ENCODE measurements at regions not wholly inside any gene's neighbourhood (a gene's known extent, or its start where the extent isn't known, plus 50 kb on each side); places are given as distances from the start of the nearest gene placed in this dataset.
A peak's percentile ranks its signal among the peaks of the same experiment; 100 is the strongest.

DNA sequence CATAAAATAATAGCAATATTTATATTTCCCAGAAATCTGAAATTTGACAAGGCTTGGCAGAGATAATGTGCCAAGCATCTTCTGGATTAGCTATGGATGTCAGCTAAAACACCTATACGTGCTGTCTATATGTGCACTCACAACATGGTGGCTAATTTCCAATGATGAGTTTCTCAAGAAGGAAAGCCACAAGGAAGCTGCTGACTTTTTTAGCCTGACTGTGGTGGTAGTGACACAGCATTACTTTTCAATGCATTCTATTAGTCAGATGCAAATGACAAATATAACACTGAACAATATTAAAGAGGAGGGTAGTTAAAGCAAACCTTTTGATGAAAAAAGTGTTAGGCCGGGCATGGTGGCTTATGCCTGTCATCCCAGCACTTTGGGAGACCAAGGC is 101.7 kb upstream of the CCDC54 start:
- Histone ChIP-seq H3K4me2 (ENCODE audit: low read depth, low read length, poor library complexity, severe bottlenecking) (no peak overlapping the region), H3F3A (ENCODE audit: low read depth) (no peaks in the 10 kb centered on the region), H3K9me2 (replicated peaks; ENCODE audit: low read depth, low read length) (no peaks in the 10 kb centered on the region), H3K9me3 (ENCODE audit: insufficient read depth, low read depth, low read length) (no peaks in the 10 kb centered on the region), H3K9ac (ENCODE audit: low read depth, low read length, poor library complexity, severe bottlenecking) (no peak overlapping the region), H3K36me3 (ENCODE audit: insufficient read depth, low read length) (no peaks in the 10 kb centered on the region), H2AFZ (ENCODE audit: low read length) (no peak overlapping the region), H3K27me3 (ENCODE audit: insufficient read depth, low read length, poor library complexity, severe bottlenecking) (no peaks in the 10 kb centered on the region), H3K4me3 (ENCODE audit: low read length, poor library complexity, severe bottlenecking) (no peak overlapping the region), H4K20me1 (ENCODE audit: insufficient read depth, low read length, poor library complexity, severe bottlenecking) (no peaks in the 10 kb centered on the region), H3K79me2 (ENCODE audit: insufficient read depth, low read length) (no peaks in the 10 kb centered on the region), H3K4me1 (ENCODE audit: insufficient read depth, low read length, poor library complexity, severe bottlenecking) (no peaks in the 10 kb centered on the region)
- TF ChIP-seq, protein P1, sequence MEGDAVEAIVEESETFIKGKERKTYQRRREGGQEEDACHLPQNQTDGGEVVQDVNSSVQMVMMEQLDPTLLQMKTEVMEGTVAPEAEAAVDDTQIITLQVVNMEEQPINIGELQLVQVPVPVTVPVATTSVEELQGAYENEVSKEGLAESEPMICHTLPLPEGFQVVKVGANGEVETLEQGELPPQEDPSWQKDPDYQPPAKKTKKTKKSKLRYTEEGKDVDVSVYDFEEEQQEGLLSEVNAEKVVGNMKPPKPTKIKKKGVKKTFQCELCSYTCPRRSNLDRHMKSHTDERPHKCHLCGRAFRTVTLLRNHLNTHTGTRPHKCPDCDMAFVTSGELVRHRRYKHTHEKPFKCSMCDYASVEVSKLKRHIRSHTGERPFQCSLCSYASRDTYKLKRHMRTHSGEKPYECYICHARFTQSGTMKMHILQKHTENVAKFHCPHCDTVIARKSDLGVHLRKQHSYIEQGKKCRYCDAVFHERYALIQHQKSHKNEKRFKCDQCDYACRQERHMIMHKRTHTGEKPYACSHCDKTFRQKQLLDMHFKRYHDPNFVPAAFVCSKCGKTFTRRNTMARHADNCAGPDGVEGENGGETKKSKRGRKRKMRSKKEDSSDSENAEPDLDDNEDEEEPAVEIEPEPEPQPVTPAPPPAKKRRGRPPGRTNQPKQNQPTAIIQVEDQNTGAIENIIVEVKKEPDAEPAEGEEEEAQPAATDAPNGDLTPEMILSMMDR (conservative IDR thresholded peaks at IDR 0.05; ENCODE audit: low read length) = no peak
- TF ChIP-seq EZH2phosphoT487 (IDR thresholded peaks at IDR 0.05; ENCODE audit: borderline replicate concordance) = no peak

DNA sequence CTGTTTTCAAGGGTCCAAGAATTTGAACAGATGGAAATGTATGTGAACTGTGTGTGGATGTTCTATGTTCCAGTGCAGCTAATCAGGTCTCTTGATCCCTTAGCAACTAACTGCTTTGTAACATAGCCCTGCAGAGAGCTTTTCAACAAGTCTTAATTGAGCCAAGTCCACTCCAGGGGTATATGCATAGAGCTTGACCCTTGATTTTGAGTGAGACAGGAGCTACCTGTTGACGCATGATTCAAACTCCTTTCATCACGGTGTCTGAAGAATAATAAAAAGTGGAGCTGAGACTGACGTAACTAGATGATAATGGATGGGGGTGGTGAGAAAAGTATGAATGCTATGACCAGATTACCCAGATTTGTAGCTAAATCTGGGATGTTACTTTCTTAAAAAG is 93.3 kb upstream of the CCDC54 start:
- H3K4me1 ChIP-seq (ENCODE audit: insufficient read depth, low read length, poor library complexity, severe bottlenecking) = no peaks in the 10 kb centered on the region
- H3K27me3 ChIP-seq (ENCODE audit: insufficient read depth, low read length, poor library complexity, severe bottlenecking) = no peaks in the 10 kb centered on the region
- no peak overlapping the region for H2AFZ ChIP-seq (ENCODE audit: low read length)
- no peak overlapping the region for H3K4me3 ChIP-seq (ENCODE audit: low read length, poor library complexity, severe bottlenecking)
- H3K9me2 ChIP-seq (replicated peaks; ENCODE audit: low read depth, low read length) = no peaks in the 10 kb centered on the region
- H3K36me3 ChIP-seq (ENCODE audit: insufficient read depth, low read length) = no peaks in the 10 kb centered on the region
- TF ChIP-seq, protein P1 (conservative IDR thresholded peaks at IDR 0.05; ENCODE audit: low read length) = no peak
- no peak for TF ChIP-seq EZH2phosphoT487 (IDR thresholded peaks at IDR 0.05; ENCODE audit: borderline replicate concordance)
- no peaks in the 10 kb centered on the region for H3K9me3 ChIP-seq (ENCODE audit: insufficient read depth, low read depth, low read length)
- no peak overlapping the region for H3K9ac ChIP-seq (ENCODE audit: low read depth, low read length, poor library complexity, severe bottlenecking)
- no peak overlapping the region for H3K4me2 ChIP-seq (ENCODE audit: low read depth, low read length, poor library complexity, severe bottlenecking)
- H3F3A ChIP-seq (ENCODE audit: low read depth) = no peaks in the 10 kb centered on the region
- H3K79me2 ChIP-seq (ENCODE audit: insufficient read depth, low read length) = no peaks in the 10 kb centered on the region
- no peaks in the 10 kb centered on the region for H4K20me1 ChIP-seq (ENCODE audit: insufficient read depth, low read length, poor library complexity, severe bottlenecking)

DNA sequence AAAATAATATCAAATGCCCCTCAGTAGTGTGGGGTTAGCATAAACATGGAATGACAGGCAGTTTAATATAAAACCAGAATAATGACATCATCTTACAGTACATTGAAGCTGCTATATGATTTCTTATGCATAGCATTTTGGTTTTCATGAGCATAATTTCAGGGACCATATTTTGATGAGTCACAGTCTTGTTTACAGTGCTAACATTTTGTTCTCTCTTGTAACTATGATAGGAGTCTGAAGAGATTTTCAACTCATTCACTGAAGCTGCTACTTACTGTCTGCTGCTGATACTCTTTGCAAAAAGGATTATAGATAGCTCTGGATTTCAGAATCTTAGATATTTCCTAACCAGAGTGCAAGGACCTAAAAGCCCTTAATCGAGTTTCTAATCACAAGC is 92.6 kb upstream of the CCDC54 start:
- Histone ChIP-seq H2AFZ (ENCODE audit: low read length) (peak overlapping the region; percentile 27; the same call in 1 of the 2 replicates), H3K27me3 (ENCODE audit: insufficient read depth, low read length, poor library complexity, severe bottlenecking) (no peaks in the 10 kb centered on the region), H3K9me2 (replicated peaks; ENCODE audit: low read depth, low read length) (no peaks in the 10 kb centered on the region), H3F3A (ENCODE audit: low read depth) (no peaks in the 10 kb centered on the region), H3K4me1 (ENCODE audit: insufficient read depth, low read length, poor library complexity, severe bottlenecking) (no peaks in the 10 kb centered on the region), H3K79me2 (ENCODE audit: insufficient read depth, low read length) (no peaks in the 10 kb centered on the region), H3K4me2 (ENCODE audit: low read depth, low read length, poor library complexity, severe bottlenecking) (no peak overlapping the region), H3K9me3 (ENCODE audit: insufficient read depth, low read depth, low read length) (no peaks in the 10 kb centered on the region), H3K4me3 (ENCODE audit: low read length, poor library complexity, severe bottlenecking) (no peak overlapping the region), H4K20me1 (ENCODE audit: insufficient read depth, low read length, poor library complexity, severe bottlenecking) (no peaks in the 10 kb centered on the region), H3K9ac (ENCODE audit: low read depth, low read length, poor library complexity, severe bottlenecking) (no peak overlapping the region), H3K36me3 (ENCODE audit: insufficient read depth, low read length) (no peaks in the 10 kb centered on the region)
- no peak for TF ChIP-seq EZH2phosphoT487 (IDR thresholded peaks at IDR 0.05; ENCODE audit: borderline replicate concordance)
- TF ChIP-seq, protein P1 (conservative IDR thresholded peaks at IDR 0.05; ENCODE audit: low read length) = no peak
